NT2/D1 (cell line): ENCODE measurements at regions not wholly inside any gene's neighbourhood (a gene's known extent, or its start where the extent isn't known, plus 50 kb on each side); places are given as distances from the start of the nearest gene placed in this dataset.

ENCODE experiments used
- SUZ12 ChIP-seq: IDR thresholded peaks from 2 replicates; pipeline ENCODE4 v1.6.1; 2011; ENCODE audit not compliant: insufficient read length, insufficient read depth; ENCODE audit errors: extremely low read depth
- YY1 ChIP-seq: IDR thresholded peaks from 2 replicates; pipeline ENCODE4 v1.6.1; 2011; ENCODE audit not compliant: insufficient read length, insufficient read depth
- ZNF274 ChIP-seq: IDR thresholded peaks from 2 replicates; pipeline ENCODE4 v1.6.1; 2011; ENCODE audit warnings: mild to moderate bottlenecking, low read depth, low read length

DNA sequence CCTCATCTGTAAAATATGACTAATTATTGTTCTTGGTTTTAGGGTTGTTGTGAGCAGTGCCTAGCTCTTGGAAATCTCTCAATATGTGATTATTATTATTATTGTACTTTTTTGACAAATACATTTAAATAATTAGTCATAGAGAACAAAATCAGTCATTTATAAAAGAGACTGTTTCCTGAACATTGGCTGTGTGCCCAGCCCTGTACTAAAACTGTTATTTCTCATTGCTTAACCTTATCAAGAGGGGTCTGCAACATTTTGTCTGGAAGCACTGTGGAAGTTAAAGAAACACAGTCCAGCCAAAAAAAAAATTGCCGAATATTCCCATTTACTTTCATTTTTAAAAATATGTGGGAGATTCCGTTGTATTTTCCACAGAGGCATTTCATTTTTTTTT is 989.2 kb upstream of the SLIT2 start:
- TF ChIP-seq YY1 (no peak), SUZ12 (no peak), ZNF274 (no peak)
